ENCODE measurements at regions not wholly inside any gene's neighbourhood (a gene's known extent, or its start where the extent isn't known, plus 50 kb on each side); places are given as distances from the start of the nearest gene placed in this dataset.

GRCh38 chr6:93919365-93919764 lies 500.0 kb upstream of the EPHA7 start:
- TF ChIP-seq EZH2 (IDR thresholded peaks at IDR 0.05; ENCODE audit: insufficient read depth, low read length) (no peak), CTCF (IDR thresholded peaks at IDR 0.05; ENCODE audit: insufficient read depth, low read depth, low read length) (no peak)
- Histone ChIP-seq H3K27ac (ENCODE audit: low read depth, low read length) (no peak overlapping the region), H3K36me3 (ENCODE audit: insufficient read depth, low read length) (no peaks in the 10 kb centered on the region), H4K20me1 (ENCODE audit: insufficient read depth, low read length) (no peaks in the 10 kb centered on the region), H3K27me3 (ENCODE audit: insufficient read depth, low read length) (no peaks in the 10 kb centered on the region), H3K4me2 (ENCODE audit: low read length) (no peak overlapping the region), H3K4me1 (ENCODE audit: insufficient read depth, low read length) (no peaks in the 10 kb centered on the region), H3K79me2 (ENCODE audit: insufficient read depth, low read length) (no peaks in the 10 kb centered on the region), H3K9me3 (ENCODE audit: insufficient read depth, low read depth, low read length) (no peaks in the 10 kb centered on the region), H2AFZ (ENCODE audit: low read depth, low read length) (no peak overlapping the region), H3K9ac (ENCODE audit: low read length) (no peak overlapping the region), H3K4me3 (ENCODE audit: insufficient read depth, low read depth, low read length) (no peak overlapping the region)
- H3K4me3 Mint-ChIP-seq (ENCODE audit: unreplicated experiment), result no peak overlapping the region
- FAIRE-seq, result no peak
- H3K4me1 Mint-ChIP-seq (ENCODE audit: low read depth, unreplicated experiment), result no peaks in the 10 kb centered on the region
- no peaks in the 10 kb centered on the region for H3K36me3 Mint-ChIP-seq (ENCODE audit: low read depth, unreplicated experiment)
- no peaks in the 10 kb centered on the region for H3K27me3 Mint-ChIP-seq (ENCODE audit: low read depth, unreplicated experiment)
- no peak overlapping the region for H3K27ac Mint-ChIP-seq (ENCODE audit: unreplicated experiment)
- no peaks in the 10 kb centered on the region for H3K9me3 Mint-ChIP-seq (ENCODE audit: unreplicated experiment)
- no peak for DNase-seq (ENCODE audit: low read depth)

GRCh38 chr6:93918258-93918657 lies 498.9 kb upstream of the EPHA7 start:
- Histone ChIP-seq H3K9me3 (ENCODE audit: insufficient read depth, low read depth, low read length) (no peaks in the 10 kb centered on the region), H3K27ac (ENCODE audit: low read depth, low read length) (no peak overlapping the region), H3K4me2 (ENCODE audit: low read length) (no peak overlapping the region), H4K20me1 (ENCODE audit: insufficient read depth, low read length) (no peaks in the 10 kb centered on the region), H3K4me3 (ENCODE audit: insufficient read depth, low read depth, low read length) (no peak overlapping the region), H3K4me1 (ENCODE audit: insufficient read depth, low read length) (no peaks in the 10 kb centered on the region), H2AFZ (ENCODE audit: low read depth, low read length) (no peak overlapping the region), H3K9ac (ENCODE audit: low read length) (no peak overlapping the region), H3K79me2 (ENCODE audit: insufficient read depth, low read length) (no peaks in the 10 kb centered on the region), H3K36me3 (ENCODE audit: insufficient read depth, low read length) (no peaks in the 10 kb centered on the region), H3K27me3 (ENCODE audit: insufficient read depth, low read length) (no peaks in the 10 kb centered on the region)
- Mint-ChIP-seq H3K27ac (ENCODE audit: unreplicated experiment) (no peak overlapping the region), H3K27me3 (ENCODE audit: low read depth, unreplicated experiment) (no peaks in the 10 kb centered on the region), H3K4me3 (ENCODE audit: unreplicated experiment) (no peak overlapping the region), H3K4me1 (ENCODE audit: low read depth, unreplicated experiment) (no peaks in the 10 kb centered on the region), H3K36me3 (ENCODE audit: low read depth, unreplicated experiment) (no peaks in the 10 kb centered on the region), H3K9me3 (ENCODE audit: unreplicated experiment) (no peaks in the 10 kb centered on the region)
- no peak for DNase-seq (ENCODE audit: low read depth)
- TF ChIP-seq CTCF (IDR thresholded peaks at IDR 0.05; ENCODE audit: insufficient read depth, low read depth, low read length), result no peak
- TF ChIP-seq EZH2 (IDR thresholded peaks at IDR 0.05; ENCODE audit: insufficient read depth, low read length), result no peak
- FAIRE-seq, result no peak

GRCh38 chr6:93917216-93917615 lies 497.9 kb upstream of the EPHA7 start:
- TF ChIP-seq CTCF (IDR thresholded peaks at IDR 0.05; ENCODE audit: insufficient read depth, low read depth, low read length) (no peak), EZH2 (IDR thresholded peaks at IDR 0.05; ENCODE audit: insufficient read depth, low read length) (no peak)
- no peaks in the 10 kb centered on the region for H3K36me3 ChIP-seq (ENCODE audit: insufficient read depth, low read length)
- no peak for DNase-seq (ENCODE audit: low read depth)
- no peaks in the 10 kb centered on the region for H3K9me3 Mint-ChIP-seq (ENCODE audit: unreplicated experiment)
- no peak overlapping the region for H2AFZ ChIP-seq (ENCODE audit: low read depth, low read length)
- no peak overlapping the region for H3K27ac Mint-ChIP-seq (ENCODE audit: unreplicated experiment)
- H3K9ac ChIP-seq (ENCODE audit: low read length), result no peak overlapping the region
- H3K4me3 Mint-ChIP-seq (ENCODE audit: unreplicated experiment), result no peak overlapping the region
- H3K4me1 Mint-ChIP-seq (ENCODE audit: low read depth, unreplicated experiment), result no peaks in the 10 kb centered on the region
- no peak for FAIRE-seq
- H3K9me3 ChIP-seq (ENCODE audit: insufficient read depth, low read depth, low read length), result no peaks in the 10 kb centered on the region
- no peaks in the 10 kb centered on the region for H4K20me1 ChIP-seq (ENCODE audit: insufficient read depth, low read length)
- no peak overlapping the region for H3K4me2 ChIP-seq (ENCODE audit: low read length)
- no peaks in the 10 kb centered on the region for H3K36me3 Mint-ChIP-seq (ENCODE audit: low read depth, unreplicated experiment)
- no peak overlapping the region for H3K27ac ChIP-seq (ENCODE audit: low read depth, low read length)
- no peak overlapping the region for H3K4me3 ChIP-seq (ENCODE audit: insufficient read depth, low read depth, low read length)
- no peaks in the 10 kb centered on the region for H3K79me2 ChIP-seq (ENCODE audit: insufficient read depth, low read length)
- H3K27me3 Mint-ChIP-seq (ENCODE audit: low read depth, unreplicated experiment), result no peaks in the 10 kb centered on the region
- no peaks in the 10 kb centered on the region for H3K27me3 ChIP-seq (ENCODE audit: insufficient read depth, low read length)
- H3K4me1 ChIP-seq (ENCODE audit: insufficient read depth, low read length), result no peaks in the 10 kb centered on the region

All from astrocyte (in vitro differentiated cells and primary cell).